Activated CD8-positive, alpha-beta T cell treated with anti-CD3 and anti-CD28 coated beads, Interleukin-2, amount 10 ng/mL, durations not matched to agents 7 days and 5 days (primary cell): ENCODE measurements at regions not wholly inside any gene's neighbourhood (a gene's known extent, or its start where the extent isn't known, plus 50 kb on each side); places are given as distances from the start of the nearest gene placed in this dataset.

Experiments
- ATAC-seq: fragments of 150-1000 bp; cut with Tn5 transposase; one replicate; pipeline ENCODE4 v1.10.0; 2021; ENCODE audit warnings: moderate library complexity
- CTCF ChIA-PET: fragments of 350-600 bp; sonication (Branson Sonifier 250); formaldehyde crosslinking; loops from one replicate; lab custom pipeline; 2021; ENCODE audit warnings: antibody characterized with exemption; lab: Charles Lee
- POLR2A ChIA-PET: fragments of 350-600 bp; sonication (Branson Sonifier 250); formaldehyde crosslinking; loops from one replicate; lab custom pipeline; 2021; ENCODE audit warnings: antibody characterized with exemption; lab: Charles Lee
- DNase-seq: peaks from one replicate; pipeline ENCODE4 v3.0.0-alpha.2; 2020
- H3K27ac Mint-ChIP-seq: one replicate; pipeline ENCODE4 v1.8.0; 2021; ENCODE audit warnings: mild to moderate bottlenecking, mixed read lengths
- H3K27me3 Mint-ChIP-seq: one replicate; pipeline ENCODE4 v1.8.0; 2021; ENCODE audit warnings: low read depth, mixed read lengths
- H3K36me3 Mint-ChIP-seq: one replicate; pipeline ENCODE4 v1.8.0; 2021; ENCODE audit warnings: low read depth, mixed read lengths
- H3K4me1 Mint-ChIP-seq: one replicate; pipeline ENCODE4 v1.8.0; 2021; ENCODE audit warnings: low read depth, mixed read lengths
- H3K4me3 Mint-ChIP-seq: one replicate; pipeline ENCODE4 v1.8.0; 2021; ENCODE audit warnings: mild to moderate bottlenecking, mixed read lengths
- H3K9me3 Mint-ChIP-seq: one replicate; pipeline ENCODE4 v1.8.0; 2022; ENCODE audit warnings: mixed read lengths; ENCODE audit not compliant: insufficient read depth

DNA sequence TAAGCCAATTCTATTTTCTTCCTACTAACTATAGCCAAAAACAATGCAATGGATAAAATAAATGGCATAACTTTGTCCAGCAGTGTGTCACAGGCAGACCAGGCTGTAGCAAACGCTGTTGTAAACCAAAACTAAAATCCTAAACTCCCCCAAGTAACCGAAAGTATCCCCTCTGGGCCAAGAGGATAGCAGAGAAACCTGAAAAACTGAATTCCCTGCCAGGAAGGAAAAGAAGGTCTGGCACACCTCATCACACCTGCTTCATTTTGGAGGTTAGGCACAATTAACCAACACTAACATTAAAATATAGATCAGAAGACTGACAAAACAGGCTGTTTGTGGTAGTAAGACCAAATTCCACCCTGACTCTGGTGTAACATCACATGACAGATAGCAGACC lies 356.8 kb upstream of the C1orf87 start:
- no peak overlapping the region for H3K4me3 Mint-ChIP-seq
- no peaks in the 10 kb centered on the region for H3K4me1 Mint-ChIP-seq
- H3K27me3 Mint-ChIP-seq, result no peaks in the 10 kb centered on the region
- POLR2A ChIA-PET, result no interaction called here
- CTCF ChIA-PET, result interaction anchor here (0.7 kb wide), 1 partner anchor 795 kb away, joined by 3 read pairs; no protein-coding TSS in a partner anchor
- no peaks in the 10 kb centered on the region for H3K36me3 Mint-ChIP-seq
- no peak for DNase-seq
- no peaks in the 10 kb centered on the region for H3K9me3 Mint-ChIP-seq
- no peak overlapping the region for H3K27ac Mint-ChIP-seq
- ATAC-seq, result no peak

DNA sequence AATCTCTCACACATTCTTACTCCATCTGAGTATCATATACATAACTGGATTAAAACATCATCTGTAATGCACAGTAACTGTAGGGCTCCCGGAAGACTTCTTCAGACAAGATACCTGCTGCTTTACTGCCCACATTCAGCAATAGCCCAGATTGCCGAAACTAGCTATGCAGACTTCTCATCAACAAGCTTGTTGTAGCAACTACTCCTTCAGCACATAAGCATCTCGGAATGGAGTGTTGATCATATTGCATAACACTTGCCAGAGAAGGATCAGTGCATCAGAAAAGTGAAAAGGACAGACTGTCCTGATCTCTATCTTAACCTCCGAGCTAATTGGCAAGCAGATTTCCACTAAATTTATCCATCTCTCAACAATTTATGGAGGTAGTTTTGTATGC lies 354.6 kb upstream of the C1orf87 start:
- H3K4me3 Mint-ChIP-seq, result no peak overlapping the region
- no peak for ATAC-seq
- H3K27me3 Mint-ChIP-seq, result no peaks in the 10 kb centered on the region
- POLR2A ChIA-PET, result no interaction called here
- H3K27ac Mint-ChIP-seq, result no peak overlapping the region
- CTCF ChIA-PET, result no interaction called here
- no peaks in the 10 kb centered on the region for H3K4me1 Mint-ChIP-seq
- H3K36me3 Mint-ChIP-seq, result no peaks in the 10 kb centered on the region
- DNase-seq, result no peak
- no peaks in the 10 kb centered on the region for H3K9me3 Mint-ChIP-seq

DNA sequence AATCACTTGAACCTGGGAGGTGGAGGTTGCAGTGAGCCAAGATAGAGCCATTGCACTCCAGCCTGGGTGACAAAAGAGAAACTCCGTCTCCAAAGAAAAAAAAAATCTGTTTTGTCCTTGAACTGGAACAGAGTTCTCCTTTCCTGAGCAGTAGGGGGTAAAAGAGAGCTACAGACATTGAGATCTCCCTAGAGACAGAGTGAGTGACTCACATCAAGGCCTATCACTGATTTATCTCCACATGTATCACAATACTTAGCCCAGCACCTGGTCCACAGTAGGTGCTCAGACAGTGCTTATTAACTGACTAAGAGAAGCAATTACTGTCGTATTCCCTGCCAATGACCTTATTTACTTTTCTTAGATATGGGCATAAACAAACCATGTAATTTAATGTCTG lies 354.1 kb upstream of the C1orf87 start:
- ChIA-PET CTCF (no interaction called here), POLR2A (no interaction called here)
- no peak overlapping the region for H3K27ac Mint-ChIP-seq
- no peak for DNase-seq
- no peaks in the 10 kb centered on the region for H3K36me3 Mint-ChIP-seq
- no peaks in the 10 kb centered on the region for H3K27me3 Mint-ChIP-seq
- no peak for ATAC-seq
- no peak overlapping the region for H3K4me3 Mint-ChIP-seq
- no peaks in the 10 kb centered on the region for H3K9me3 Mint-ChIP-seq
- H3K4me1 Mint-ChIP-seq, result no peaks in the 10 kb centered on the region

DNA sequence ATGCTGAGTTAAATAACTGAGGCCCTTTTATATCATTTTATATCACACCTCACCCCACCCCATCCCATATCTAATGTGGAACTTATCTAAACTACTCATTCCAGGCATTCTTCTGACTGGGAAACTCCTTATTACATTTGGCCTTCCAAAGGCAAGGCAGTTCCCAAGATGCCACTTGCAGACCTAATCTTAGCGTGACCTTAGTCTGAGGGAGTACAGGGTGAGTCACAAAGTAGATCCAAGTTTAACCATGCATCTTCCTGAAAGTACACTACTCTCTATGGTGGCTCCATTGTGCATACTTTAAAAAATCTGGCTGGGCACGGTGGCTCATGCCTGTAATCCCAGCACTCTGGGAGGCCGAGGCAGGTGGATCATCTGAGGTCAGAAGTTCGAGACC lies 353.6 kb upstream of the C1orf87 start:
- H3K27ac Mint-ChIP-seq, result no peak overlapping the region
- no peaks in the 10 kb centered on the region for H3K4me1 Mint-ChIP-seq
- ChIA-PET CTCF (no interaction called here), POLR2A (no interaction called here)
- DNase-seq (no peak), ATAC-seq (no peak)
- H3K9me3 Mint-ChIP-seq, result no peaks in the 10 kb centered on the region
- no peaks in the 10 kb centered on the region for H3K36me3 Mint-ChIP-seq
- no peak overlapping the region for H3K4me3 Mint-ChIP-seq
- no peaks in the 10 kb centered on the region for H3K27me3 Mint-ChIP-seq

DNA sequence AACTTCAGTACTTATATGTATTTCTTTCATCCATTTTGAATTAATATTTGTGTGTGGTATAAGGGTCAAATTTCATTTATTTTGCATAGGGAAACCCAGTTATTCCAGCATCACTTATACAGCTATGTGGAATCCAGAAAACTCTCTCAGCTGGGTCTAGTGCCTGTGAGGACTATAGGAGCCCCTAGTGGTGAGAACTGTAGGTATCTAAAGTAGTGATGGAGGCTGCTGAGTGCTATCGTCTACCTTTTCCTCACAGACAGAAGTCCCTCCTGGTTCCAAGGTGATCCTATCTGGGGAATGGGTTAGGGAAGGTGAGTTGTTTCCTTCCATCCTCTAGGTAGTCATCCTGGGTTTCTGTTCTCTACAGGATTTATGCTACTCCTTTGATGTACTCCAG lies 352.0 kb upstream of the C1orf87 start:
- H3K27me3 Mint-ChIP-seq, result no peaks in the 10 kb centered on the region
- no peaks in the 10 kb centered on the region for H3K9me3 Mint-ChIP-seq
- no peak for DNase-seq
- H3K36me3 Mint-ChIP-seq, result no peaks in the 10 kb centered on the region
- no peak for ATAC-seq
- ChIA-PET POLR2A (no interaction called here), CTCF (no interaction called here)
- H3K4me1 Mint-ChIP-seq, result no peaks in the 10 kb centered on the region
- no peak overlapping the region for H3K27ac Mint-ChIP-seq
- H3K4me3 Mint-ChIP-seq, result no peak overlapping the region

DNA sequence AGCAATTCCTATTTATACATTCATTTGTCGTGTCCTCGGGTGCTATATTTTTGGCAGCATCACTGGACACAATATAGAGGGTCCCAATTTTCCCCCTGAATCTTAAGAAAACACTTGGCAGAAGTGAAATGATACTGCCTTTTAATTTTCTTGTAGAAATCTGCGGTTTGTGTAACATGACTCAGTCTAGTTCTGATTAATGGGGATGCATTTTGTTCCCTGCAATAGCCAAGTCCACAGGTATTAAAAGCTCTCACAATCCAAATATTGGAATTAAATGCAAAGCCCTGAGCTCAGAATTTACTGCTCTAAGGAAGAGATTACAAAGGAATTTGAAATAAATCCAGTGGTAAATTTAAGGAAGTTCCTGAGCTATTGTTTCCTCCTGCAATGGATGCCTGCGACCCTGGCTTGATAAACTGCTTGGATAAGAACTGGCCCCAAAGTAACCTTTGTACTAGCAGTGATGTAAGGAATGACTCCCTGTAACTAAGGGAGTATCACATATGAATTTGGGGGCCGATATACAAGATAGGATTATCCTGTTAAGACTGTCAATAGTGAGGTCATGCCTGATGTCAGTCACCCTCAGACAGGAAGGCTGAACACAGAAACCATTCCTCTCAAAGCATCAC lies 349.7 kb upstream of the C1orf87 start:
- Mint-ChIP-seq H3K36me3 (no peaks in the 10 kb centered on the region), H3K27me3 (no peaks in the 10 kb centered on the region), H3K4me3 (no peak overlapping the region), H3K4me1 (no peaks in the 10 kb centered on the region), H3K27ac (no peak overlapping the region), H3K9me3 (no peaks in the 10 kb centered on the region)
- ChIA-PET CTCF (no interaction called here), POLR2A (interaction anchor here (0.7 kb wide), 1 partner anchor 1267 kb away, joined by 3 read pairs; no protein-coding TSS in a partner anchor)
- ATAC-seq (no peak), DNase-seq (no peak)

DNA sequence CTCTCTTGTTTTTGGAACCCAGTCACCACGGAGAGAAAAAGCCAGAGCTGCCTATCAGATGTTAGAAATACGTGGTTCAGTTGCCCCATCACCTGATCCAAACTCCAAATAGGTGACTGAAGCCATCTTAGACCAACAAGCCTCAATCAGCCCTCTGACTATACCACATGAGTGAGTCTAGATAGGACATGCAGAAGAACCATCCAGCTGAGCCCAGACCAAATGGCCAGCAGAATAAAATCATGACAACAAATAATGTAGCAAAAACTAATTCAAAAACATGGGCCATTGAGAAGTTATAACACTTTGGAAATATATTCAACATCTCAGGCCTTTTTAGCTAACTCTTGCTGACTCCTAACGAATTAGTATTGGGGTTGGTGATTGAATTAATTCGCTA lies 348.4 kb upstream of the C1orf87 start:
- Mint-ChIP-seq H3K27me3 (no peaks in the 10 kb centered on the region), H3K4me1 (no peaks in the 10 kb centered on the region), H3K27ac (no peak overlapping the region), H3K36me3 (no peaks in the 10 kb centered on the region), H3K9me3 (no peaks in the 10 kb centered on the region), H3K4me3 (no peak overlapping the region)
- CTCF ChIA-PET, result no interaction called here
- POLR2A ChIA-PET, result interaction anchor here (0.6 kb wide), 1 partner anchor 414 kb away, joined by 4 read pairs; no protein-coding TSS in a partner anchor
- no peak for ATAC-seq
- no peak for DNase-seq

DNA sequence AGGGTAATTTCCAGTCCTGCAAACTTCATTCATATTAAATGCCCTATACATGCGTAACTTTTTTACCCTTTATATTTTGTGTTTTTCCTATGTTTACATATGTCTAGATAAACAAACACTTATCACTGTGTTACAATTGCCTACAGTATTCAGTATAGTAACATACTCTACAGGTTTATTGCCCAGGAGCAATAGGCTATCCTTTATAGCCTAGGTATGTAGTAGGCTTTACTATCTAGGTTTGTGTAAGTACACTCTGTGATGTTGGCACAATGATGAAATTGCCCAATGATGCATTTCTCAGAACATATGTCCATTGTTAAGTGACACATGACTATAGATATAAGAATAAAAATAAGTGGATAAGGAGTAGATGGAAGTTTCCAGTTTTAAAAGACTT lies 345.5 kb upstream of the C1orf87 start:
- Mint-ChIP-seq H3K4me1 (no peaks in the 10 kb centered on the region), H3K4me3 (no peak overlapping the region), H3K9me3 (no peaks in the 10 kb centered on the region), H3K27me3 (no peaks in the 10 kb centered on the region), H3K36me3 (no peaks in the 10 kb centered on the region), H3K27ac (no peak overlapping the region)
- POLR2A ChIA-PET, result no interaction called here
- DNase-seq (no peak), ATAC-seq (no peak)
- CTCF ChIA-PET, result no interaction called here

DNA sequence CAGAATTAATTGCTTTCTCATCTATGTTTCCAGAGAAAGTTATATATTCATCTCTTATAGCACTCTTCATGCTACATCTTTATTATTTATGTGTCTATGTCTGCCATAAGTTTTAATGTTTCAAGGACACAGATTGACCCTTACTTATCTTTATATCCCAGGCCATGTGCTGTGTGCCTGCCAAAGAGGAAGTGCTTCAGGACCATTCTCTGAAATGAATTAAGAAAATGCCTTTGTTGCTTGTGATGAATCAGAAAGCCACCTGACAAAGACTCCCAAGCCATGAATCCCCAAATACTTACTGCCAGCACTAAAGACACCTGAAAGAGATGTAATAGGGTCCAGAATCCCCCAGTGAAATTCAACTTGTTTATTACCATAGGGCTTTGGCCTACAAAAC lies 342.1 kb upstream of the C1orf87 start:
- Mint-ChIP-seq H3K36me3 (no peaks in the 10 kb centered on the region), H3K27ac (no peak overlapping the region), H3K4me3 (no peak overlapping the region), H3K9me3 (no peaks in the 10 kb centered on the region), H3K4me1 (no peaks in the 10 kb centered on the region), H3K27me3 (no peaks in the 10 kb centered on the region)
- ChIA-PET CTCF (no interaction called here), POLR2A (no interaction called here)
- no peak for DNase-seq
- ATAC-seq, result no peak

DNA sequence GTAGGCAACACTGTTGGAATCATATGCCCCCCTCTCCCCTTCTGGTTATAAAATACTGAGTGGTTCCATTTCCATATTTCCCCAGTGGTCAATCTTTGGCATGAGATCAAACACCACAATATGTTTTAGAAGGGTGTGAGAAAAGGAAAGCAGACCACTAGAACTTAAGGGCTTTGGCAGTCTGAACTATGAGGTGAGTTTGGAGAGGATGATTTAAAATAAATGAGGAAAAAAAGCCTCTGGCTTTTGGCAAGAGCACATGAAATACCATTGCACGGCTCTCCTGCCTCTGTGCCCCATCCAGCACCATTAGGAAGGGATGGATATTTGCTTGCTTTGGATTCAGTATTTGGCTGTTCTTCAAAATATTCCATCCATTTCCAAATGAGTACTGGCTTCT lies 339.5 kb upstream of the C1orf87 start:
- ChIA-PET CTCF (no interaction called here), POLR2A (interaction anchor here (0.6 kb wide), 1 partner anchor 55 kb away, joined by 4 read pairs; no protein-coding TSS in a partner anchor)
- no peaks in the 10 kb centered on the region for H3K9me3 Mint-ChIP-seq
- ATAC-seq (no peak), DNase-seq (no peak)
- H3K36me3 Mint-ChIP-seq, result no peaks in the 10 kb centered on the region
- no peak overlapping the region for H3K4me3 Mint-ChIP-seq
- no peaks in the 10 kb centered on the region for H3K27me3 Mint-ChIP-seq
- H3K27ac Mint-ChIP-seq, result no peak overlapping the region
- H3K4me1 Mint-ChIP-seq, result no peaks in the 10 kb centered on the region

DNA sequence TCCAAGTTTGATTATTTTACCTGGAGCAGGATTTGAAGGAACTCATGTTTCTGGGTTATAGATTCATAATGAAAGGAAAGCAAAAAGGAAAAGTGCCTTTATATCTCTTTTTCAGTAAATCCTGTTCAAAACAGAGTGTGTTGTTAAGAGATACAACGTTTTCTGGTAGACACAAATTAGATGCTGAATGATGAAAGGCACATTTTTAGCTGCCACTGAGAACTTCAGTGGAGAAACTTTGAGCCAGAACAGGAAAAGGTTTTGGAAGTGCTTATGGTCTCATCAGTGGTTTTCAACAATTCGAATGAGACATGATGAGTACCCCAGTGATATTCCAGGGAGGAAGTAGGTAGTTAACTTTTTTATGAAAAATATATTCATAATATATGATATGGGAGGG lies 338.0 kb upstream of the C1orf87 start:
- no peaks in the 10 kb centered on the region for H3K36me3 Mint-ChIP-seq
- no peaks in the 10 kb centered on the region for H3K27me3 Mint-ChIP-seq
- H3K4me1 Mint-ChIP-seq, result no peaks in the 10 kb centered on the region
- no peak overlapping the region for H3K27ac Mint-ChIP-seq
- H3K4me3 Mint-ChIP-seq, result no peak overlapping the region
- ATAC-seq (no peak), DNase-seq (no peak)
- no peaks in the 10 kb centered on the region for H3K9me3 Mint-ChIP-seq
- CTCF ChIA-PET, result no interaction called here
- POLR2A ChIA-PET, result no interaction called here

DNA sequence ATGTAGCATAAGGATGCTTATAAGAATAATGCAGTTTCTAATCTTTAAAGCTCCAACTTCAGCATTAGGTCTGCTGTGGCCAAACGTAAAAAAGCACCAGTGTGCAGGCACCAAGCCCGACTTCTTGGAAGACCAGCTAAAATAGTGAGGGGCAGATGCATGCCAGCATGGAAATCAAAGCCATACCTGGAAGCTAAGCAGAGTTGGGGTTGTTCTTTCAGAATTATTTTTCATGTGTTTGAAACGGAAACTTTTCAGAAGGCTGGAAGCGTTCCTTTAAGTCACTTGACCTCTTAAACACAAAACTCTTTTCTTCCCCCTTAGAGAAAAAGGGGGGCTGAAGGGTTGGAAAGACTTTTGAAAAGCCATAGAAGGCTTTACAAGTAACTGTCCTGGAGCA lies 329.2 kb upstream of the C1orf87 start:
- ATAC-seq, result no peak
- no peaks in the 10 kb centered on the region for H3K36me3 Mint-ChIP-seq
- no peak overlapping the region for H3K27ac Mint-ChIP-seq
- no peaks in the 10 kb centered on the region for H3K4me1 Mint-ChIP-seq
- no peak overlapping the region for H3K4me3 Mint-ChIP-seq
- no peak for DNase-seq
- ChIA-PET POLR2A (no interaction called here), CTCF (no interaction called here)
- H3K27me3 Mint-ChIP-seq, result no peaks in the 10 kb centered on the region
- no peaks in the 10 kb centered on the region for H3K9me3 Mint-ChIP-seq

DNA sequence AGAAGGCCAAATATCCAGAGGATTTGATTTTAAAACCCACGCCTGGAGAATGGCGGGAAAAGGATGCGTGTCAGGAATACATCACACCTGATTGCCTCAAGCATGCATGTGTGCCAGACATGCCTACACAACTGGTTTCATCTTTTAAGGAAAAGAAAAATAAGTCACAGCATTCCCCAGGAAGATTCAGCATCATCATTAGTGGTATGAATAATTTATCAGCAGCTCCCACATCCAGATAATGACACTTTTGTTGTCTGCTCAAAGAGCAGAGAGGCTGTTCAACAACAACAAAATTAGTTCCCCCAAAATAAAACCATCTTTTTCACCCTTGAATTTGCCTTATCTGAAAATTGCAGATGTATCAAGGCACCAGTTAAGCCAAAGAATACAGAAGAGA lies 328.6 kb upstream of the C1orf87 start:
- no peak overlapping the region for H3K4me3 Mint-ChIP-seq
- ATAC-seq (no peak), DNase-seq (no peak)
- POLR2A ChIA-PET, result no interaction called here
- H3K9me3 Mint-ChIP-seq, result no peaks in the 10 kb centered on the region
- H3K36me3 Mint-ChIP-seq, result no peaks in the 10 kb centered on the region
- CTCF ChIA-PET, result no interaction called here
- no peaks in the 10 kb centered on the region for H3K27me3 Mint-ChIP-seq
- H3K27ac Mint-ChIP-seq, result no peak overlapping the region
- H3K4me1 Mint-ChIP-seq, result no peaks in the 10 kb centered on the region
